DMS114 treated with DMSO at 0.1 percent for 48 hours (cell line): ENCODE measurements at regions not wholly inside any gene's neighbourhood (a gene's known extent, or its start where the extent isn't known, plus 50 kb on each side); places are given as distances from the start of the nearest gene placed in this dataset.

Source experiments
- DNase-seq: peaks from one replicate; lab custom pipeline; 2025; ENCODE audit not compliant: unreplicated experiment; lab: John Stamatoyannopoulos, UW

DNA sequence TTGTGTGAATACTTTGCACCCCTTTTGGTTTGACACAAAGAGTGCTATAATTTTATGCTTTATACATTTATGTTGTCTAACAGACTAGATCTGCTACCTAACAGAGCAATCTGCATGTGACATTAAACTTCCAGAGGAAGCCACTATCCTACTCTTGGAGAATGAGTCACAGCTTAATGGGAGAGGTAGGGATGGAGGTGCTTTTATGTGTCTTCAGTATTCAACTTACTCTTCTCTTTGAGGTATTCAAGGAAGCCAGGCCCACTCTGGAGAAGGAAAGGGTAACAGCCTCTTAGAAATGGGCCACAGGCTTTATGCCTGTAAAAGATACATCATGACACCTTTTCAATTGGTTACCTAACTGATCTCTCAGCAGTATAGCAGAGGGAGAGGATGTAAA, 85.8 kb upstream of the NEUROD1 start:
- no peak for DNase-seq

DNA sequence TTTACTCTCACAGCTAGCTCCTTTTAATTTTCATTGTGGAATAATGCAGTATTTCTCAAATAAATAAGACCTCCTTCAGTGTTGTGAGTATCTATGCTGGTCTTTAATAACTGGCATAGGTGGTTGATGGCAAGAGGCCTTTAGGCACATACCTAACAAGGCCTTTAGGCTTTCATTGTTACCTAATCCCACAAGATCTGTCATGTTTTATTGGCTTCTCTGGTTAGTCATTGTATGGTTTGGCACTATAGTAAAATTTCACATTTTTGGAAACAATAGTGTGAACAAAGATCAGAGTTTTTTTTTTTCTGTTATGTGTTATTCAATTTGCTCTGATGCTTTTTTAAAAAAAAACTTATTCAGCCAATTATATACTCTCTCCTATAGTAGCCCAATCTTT, 89.8 kb upstream of the NEUROD1 start:
- no peak for DNase-seq

GRCh38 chr2:181771356-181771755, 91.0 kb upstream of the NEUROD1 start:
- DNase-seq, result no peak

DNA sequence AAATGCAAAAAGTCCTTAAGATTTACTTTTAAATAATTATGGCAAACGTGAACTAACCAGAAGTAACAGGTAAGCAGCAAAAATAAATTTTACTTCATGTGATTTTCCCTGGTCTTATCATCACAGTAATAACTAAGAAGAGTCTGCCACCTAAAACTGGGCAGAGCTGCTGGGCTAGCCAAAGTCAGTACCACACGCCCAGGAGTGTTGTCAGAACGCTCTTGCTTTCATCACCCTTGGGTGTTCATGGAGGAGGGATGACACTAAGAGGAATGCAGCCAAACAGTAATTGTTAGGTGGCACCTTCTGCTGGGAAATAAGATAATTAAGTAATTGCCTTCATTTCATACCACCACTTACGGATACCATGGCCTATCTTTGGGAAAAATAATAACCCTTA, 92.0 kb upstream of the NEUROD1 start:
- no peak for DNase-seq

GRCh38 chr2:181772777-181773176, 92.5 kb upstream of the NEUROD1 start:
- DNase-seq, result no peak

DNA sequence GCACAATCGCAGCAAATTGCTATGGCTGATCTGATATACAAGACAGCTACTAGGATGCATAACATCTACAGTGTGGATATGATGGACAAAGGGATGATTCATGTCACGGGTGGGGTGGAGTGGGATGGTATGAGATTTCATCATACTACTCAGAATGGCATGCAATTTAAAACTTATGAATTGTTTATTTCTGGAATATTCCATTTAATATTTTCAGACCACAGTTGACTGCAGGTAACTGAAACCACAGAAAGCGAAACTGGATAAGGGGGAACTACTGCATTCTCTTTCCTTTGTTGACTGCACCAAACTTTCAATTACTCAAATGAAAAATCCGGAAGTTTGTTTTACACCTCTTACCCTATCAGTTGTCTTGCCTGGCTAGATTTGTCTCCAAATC, 94.4 kb upstream of the NEUROD1 start:
- DNase-seq, result no peak

GRCh38 chr2:181776336-181776735, 96.0 kb upstream of the NEUROD1 start:
- DNase-seq, result no peak

GRCh38 chr2:181777734-181778133, 97.4 kb upstream of the NEUROD1 start:
- DNase-seq, result no peak

- DNase-seq, result no peak
Measured at GRCh38 chr2:181778621-181779201, 98.4 kb upstream of the NEUROD1 start.

DNA sequence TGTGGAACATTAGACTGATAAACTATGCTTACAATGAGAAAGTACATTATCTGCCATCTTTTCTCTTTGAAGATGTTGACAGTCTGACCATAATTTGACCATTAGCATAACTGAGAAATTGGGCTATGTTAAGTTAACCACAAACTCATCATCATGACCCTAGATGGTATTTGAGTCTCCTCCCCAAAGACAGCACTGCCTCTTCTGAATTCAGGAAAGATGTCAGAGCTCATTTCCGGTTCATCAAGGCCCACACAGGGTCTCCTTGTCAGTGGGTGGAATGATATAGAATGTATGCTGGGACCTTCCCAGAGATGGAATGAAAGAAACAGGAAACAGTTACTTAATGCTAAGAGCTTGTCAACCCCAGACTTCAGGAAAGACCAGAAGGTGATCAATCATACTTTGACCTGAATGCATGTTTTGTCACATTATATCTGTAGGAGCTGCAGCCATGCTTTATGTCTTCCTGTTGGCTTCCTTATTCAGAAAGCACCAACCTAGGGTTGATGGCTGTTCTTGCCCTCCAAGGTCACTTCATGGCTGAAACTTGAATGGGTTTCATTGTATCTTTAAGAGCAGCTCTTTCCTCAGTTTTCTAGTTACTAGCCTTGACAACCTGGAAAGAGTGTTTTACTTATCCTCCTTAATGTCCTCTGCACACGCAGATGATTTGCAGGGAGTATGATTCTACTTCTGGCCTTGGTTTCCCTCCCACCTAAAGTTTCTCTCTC, 99.1 kb upstream of the NEUROD1 start:
- no peak for DNase-seq

DNA sequence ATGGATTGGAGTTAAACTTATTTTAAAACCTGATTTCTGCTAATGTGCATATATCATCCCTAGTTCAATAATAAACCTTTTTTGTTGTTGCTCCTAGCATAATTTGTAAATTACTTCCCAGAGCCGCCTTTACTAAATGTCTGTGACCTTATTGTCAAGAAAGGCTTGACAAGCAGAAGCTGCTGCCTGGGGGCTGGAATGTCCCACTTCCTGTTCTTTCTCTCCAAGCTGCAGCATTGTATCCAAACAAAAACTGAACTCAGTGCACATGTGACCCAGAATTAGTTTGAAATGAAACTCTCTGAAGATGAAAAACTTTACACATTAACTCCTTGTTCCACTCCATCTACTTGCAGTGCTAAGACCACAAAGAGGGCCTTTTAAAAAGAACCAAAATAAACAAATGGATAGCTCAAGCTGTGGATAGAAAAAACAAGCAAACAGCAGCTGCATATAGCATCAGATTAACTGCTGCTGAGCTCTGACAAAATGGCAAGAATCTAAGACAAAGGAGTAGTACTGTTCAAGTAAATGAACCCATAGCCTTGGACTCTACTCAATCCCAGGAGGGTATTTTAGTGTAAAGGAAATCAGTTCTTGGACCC, 99.8 kb upstream of the NEUROD1 start:
- DNase-seq, result no peak

DNA sequence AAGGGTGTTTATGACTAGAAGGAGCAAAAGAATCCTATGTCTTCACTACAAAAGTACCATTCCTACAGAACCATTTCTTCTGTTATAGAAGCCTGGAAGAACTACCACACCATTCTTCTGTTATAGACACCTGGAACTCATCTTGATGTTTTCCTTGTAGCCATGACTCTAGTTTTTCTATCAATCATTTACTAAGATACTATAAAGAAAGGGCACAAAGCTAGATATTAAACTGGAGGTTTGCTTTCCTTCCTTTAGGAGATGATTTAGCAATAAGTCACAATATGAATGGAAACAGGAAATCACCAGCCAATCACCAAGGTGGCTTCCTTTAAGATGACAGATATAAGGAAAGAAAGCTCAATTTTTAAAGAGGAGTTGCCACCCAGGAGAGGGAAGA, 100.3 kb upstream of the NEUROD1 start:
- no peak for DNase-seq

- no peak for DNase-seq
Measured at GRCh38 chr2:181781078-181781786, 100.9 kb upstream of the NEUROD1 start.

GRCh38 chr2:181782660-181783059, 102.3 kb upstream of the NEUROD1 start:
- DNase-seq, result no peak

GRCh38 chr2:181784556-181784955, 104.2 kb upstream of the NEUROD1 start:
- DNase-seq, result no peak

- DNase-seq, result no peak
Measured at GRCh38 chr2:181785691-181786344, 105.5 kb upstream of the NEUROD1 start.

- DNase-seq, result no peak
Measured at GRCh38 chr2:181786371-181787228, 104.9 kb upstream of the ITPRID2 start.

GRCh38 chr2:181787310-181788048, 104.1 kb upstream of the ITPRID2 start:
- DNase-seq, result no peak

GRCh38 chr2:181788897-181789555, 102.5 kb upstream of the ITPRID2 start:
- DNase-seq, result no peak
